ENCODE measurements at regions not wholly inside any gene's neighbourhood (a gene's known extent, or its start where the extent isn't known, plus 50 kb on each side); places are given as distances from the start of the nearest gene placed in this dataset.

DNA sequence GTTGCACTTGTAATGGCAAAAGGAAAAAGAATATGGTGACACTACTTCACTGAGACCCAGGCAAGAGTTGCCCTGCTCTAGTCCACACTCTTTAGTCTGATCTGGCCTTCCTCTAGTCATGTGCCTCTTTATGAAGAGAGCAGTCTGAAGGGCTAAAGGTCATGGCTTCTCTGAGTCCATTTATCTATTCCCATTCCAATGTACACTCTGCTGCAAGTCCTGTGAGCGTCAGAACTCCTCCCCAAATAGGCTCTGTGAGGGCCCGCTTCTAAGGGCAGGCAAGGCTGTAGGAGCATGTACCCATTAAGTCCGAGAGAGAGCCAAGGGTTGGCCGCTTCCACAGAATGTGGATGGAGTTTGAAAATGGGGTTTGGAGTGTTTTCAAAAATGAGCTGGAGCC lies 209.3 kb downstream of the AHR start:
- TF ChIP-seq, protein P1, sequence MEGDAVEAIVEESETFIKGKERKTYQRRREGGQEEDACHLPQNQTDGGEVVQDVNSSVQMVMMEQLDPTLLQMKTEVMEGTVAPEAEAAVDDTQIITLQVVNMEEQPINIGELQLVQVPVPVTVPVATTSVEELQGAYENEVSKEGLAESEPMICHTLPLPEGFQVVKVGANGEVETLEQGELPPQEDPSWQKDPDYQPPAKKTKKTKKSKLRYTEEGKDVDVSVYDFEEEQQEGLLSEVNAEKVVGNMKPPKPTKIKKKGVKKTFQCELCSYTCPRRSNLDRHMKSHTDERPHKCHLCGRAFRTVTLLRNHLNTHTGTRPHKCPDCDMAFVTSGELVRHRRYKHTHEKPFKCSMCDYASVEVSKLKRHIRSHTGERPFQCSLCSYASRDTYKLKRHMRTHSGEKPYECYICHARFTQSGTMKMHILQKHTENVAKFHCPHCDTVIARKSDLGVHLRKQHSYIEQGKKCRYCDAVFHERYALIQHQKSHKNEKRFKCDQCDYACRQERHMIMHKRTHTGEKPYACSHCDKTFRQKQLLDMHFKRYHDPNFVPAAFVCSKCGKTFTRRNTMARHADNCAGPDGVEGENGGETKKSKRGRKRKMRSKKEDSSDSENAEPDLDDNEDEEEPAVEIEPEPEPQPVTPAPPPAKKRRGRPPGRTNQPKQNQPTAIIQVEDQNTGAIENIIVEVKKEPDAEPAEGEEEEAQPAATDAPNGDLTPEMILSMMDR (IDR thresholded peaks at IDR 0.05) = no peak
- TF ChIP-seq POLR2A (IDR thresholded peaks at IDR 0.05) (no peak), POLR2AphosphoS5 (IDR thresholded peaks at IDR 0.05; ENCODE audit: insufficient read depth in 1 of 2, low read depth in 1 of 2) (no peak)

Data from vagina (tissue), 2 donors.